ENCODE measurements at regions not wholly inside any gene's neighbourhood (a gene's known extent, or its start where the extent isn't known, plus 50 kb on each side); places are given as distances from the start of the nearest gene placed in this dataset.

DNA sequence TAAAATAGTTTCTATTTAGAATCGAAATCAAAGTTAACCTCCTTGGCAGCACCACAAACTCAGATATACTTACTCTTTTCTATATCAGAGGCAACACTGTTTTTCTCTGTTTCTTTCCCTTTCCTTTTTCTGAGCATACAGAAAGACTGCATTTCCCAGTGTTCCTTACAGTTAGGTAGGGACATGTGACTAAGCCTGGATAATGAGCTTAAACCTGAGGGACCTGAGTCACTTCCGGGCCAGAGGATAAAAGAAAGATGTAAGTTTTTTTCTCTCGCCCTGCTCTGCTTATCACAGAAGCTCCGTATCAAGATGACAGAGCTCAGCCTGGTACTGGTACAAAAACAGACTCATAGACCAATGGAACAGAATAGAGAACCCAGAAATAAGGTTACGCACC is 531.9 kb downstream of the KLF12 start:
- H3K36me3 ChIP-seq: no peaks in the 10 kb centered on the region
- H3K9me3 ChIP-seq: peaks cover 0 to 8% (median 4%) of the 10 kb centered on the region in 4 donors
- TF ChIP-seq, protein P1, sequence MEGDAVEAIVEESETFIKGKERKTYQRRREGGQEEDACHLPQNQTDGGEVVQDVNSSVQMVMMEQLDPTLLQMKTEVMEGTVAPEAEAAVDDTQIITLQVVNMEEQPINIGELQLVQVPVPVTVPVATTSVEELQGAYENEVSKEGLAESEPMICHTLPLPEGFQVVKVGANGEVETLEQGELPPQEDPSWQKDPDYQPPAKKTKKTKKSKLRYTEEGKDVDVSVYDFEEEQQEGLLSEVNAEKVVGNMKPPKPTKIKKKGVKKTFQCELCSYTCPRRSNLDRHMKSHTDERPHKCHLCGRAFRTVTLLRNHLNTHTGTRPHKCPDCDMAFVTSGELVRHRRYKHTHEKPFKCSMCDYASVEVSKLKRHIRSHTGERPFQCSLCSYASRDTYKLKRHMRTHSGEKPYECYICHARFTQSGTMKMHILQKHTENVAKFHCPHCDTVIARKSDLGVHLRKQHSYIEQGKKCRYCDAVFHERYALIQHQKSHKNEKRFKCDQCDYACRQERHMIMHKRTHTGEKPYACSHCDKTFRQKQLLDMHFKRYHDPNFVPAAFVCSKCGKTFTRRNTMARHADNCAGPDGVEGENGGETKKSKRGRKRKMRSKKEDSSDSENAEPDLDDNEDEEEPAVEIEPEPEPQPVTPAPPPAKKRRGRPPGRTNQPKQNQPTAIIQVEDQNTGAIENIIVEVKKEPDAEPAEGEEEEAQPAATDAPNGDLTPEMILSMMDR (IDR thresholded peaks at IDR 0.05): no peak
- TF ChIP-seq EP300 (IDR thresholded peaks at IDR 0.05): no peak
- no peak for TF ChIP-seq POLR2AphosphoS5 (IDR thresholded peaks at IDR 0.05)
- no peak for TF ChIP-seq POLR2A (IDR thresholded peaks at IDR 0.05; ENCODE audit: low read depth)
- intact Hi-C loops (cut with DNase I): no loop called here
- WGBS: 82% methylated on average over 5 of the region's 5 CpGs
- DNase-seq (ENCODE audit: extremely low spot score): no peak
- H3K4me3 ChIP-seq: no peak overlapping the region
- no peak overlapping the region for H3K27ac ChIP-seq (replicated peaks in 1 of 4)
- H3K27me3 ChIP-seq: no peaks in the 10 kb centered on the region
- no peaks in the 10 kb centered on the region for H3K4me1 ChIP-seq

DNA sequence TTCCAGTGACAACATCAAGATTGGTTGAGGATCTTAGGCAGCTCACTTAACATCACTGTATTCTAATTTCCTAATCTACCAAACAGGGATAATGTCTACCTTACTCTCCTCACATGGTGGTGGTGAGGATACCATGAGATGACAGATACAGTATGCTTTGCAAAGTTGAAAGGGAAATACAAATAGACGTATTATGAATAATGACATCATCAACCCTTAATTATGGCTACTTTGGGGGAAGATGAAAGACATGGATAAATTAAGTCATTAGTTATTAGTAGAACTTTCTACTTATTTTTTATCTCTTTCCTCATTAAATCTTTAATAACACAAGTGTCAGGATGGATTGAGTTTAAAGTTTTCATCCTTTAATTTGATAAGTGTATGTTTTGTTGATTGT is 532.5 kb downstream of the KLF12 start:
- DNase-seq (ENCODE audit: extremely low spot score): no peak
- no peak overlapping the region for H3K27ac ChIP-seq (replicated peaks in 1 of 4)
- H3K36me3 ChIP-seq: no peaks in the 10 kb centered on the region
- H3K27me3 ChIP-seq: no peaks in the 10 kb centered on the region
- H3K4me3 ChIP-seq: no peak overlapping the region
- WGBS: 97% methylated on average over 1 of the region's 1 CpG
- H3K9me3 ChIP-seq: peaks cover 0 to 8% (median 4%) of the 10 kb centered on the region in 4 donors
- TF ChIP-seq POLR2A (IDR thresholded peaks at IDR 0.05; ENCODE audit: low read depth) (no peak), POLR2AphosphoS5 (IDR thresholded peaks at IDR 0.05) (no peak), EP300 (IDR thresholded peaks at IDR 0.05) (no peak)
- TF ChIP-seq, protein P1 (IDR thresholded peaks at IDR 0.05): no peak
- intact Hi-C loops (cut with DNase I): no loop called here
- H3K4me1 ChIP-seq: no peaks in the 10 kb centered on the region

DNA sequence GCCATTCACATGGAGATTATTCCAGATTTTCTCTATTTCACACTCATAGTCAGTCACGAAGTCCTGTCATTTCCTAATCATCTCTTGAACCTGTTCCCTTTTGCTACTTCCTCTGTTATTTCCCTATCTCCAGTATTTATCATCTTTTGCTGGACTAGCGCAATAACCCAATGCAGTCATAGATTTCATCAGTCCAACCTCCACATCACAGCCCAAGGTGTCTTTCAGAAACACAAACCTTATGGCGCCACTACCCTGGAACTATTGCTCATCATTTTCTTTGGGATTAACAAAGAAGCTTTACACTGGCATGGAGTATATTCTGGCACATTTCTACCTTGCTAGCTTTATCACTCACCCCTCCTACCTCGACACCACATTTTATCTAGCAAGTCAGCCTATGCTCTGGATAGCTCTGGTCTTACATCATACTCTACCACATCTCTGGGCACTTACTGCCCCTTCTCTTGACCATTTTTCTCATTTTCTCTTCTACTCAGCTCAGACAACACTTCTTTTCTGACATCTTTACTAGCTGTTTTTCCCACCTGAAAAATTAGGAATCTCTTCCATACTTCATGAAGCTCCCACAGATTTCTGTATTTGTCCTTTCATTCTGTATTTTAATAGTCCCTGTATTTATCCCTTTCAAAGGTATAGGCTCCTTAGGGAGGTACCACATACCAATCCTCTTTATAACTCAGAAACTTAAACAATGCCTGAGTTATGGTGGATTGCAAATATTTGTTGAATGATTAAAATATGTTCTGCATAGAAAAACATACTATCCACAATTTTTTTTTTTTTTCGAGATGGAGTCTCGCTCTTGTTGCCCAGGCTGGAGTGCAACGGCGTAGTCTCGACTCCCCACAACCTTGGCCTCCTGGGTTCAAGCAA is 534.7 kb downstream of the KLF12 start:
- TF ChIP-seq POLR2A (IDR thresholded peaks at IDR 0.05; ENCODE audit: low read depth): no peak
- no peak for TF ChIP-seq EP300 (IDR thresholded peaks at IDR 0.05)
- TF ChIP-seq, protein P1 (IDR thresholded peaks at IDR 0.05): no peak
- TF ChIP-seq POLR2AphosphoS5 (IDR thresholded peaks at IDR 0.05): no peak
- H3K4me1 ChIP-seq: no peaks in the 10 kb centered on the region

DNA sequence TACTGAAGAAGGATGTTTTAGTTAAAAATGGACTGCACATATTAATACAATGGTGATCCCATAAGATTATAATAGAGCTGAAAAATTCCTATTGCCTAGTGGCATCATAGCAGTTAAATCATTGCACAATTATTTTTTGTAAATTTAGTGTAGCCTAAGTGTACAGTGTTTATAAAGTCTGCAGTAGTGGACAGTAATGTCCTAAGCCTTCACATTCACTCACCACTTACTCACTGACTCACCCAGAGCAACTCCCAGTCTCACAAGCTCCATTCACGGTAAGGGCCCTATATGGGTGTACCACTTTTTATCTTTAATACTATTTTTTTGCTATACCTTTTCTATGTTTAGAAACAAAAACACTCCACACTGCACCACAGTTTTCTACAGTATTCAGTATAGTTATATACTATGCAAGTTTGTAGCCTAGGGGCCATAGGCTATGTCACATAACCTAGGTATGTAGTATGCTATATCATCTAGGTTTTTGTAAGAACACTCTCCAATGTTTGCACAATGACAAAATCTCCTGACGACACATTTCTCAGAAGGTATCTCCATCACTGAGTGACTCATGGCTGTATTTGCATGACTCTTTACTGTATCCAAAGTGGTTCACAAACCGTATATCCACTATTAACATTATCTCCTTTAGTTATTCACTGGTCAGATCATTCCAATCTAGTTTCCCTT is 536.0 kb downstream of the KLF12 start:
- no peaks in the 10 kb centered on the region for H3K27me3 ChIP-seq
- H3K27ac ChIP-seq (replicated peaks in 1 of 4): no peak overlapping the region
- no peaks in the 10 kb centered on the region for H3K36me3 ChIP-seq
- intact Hi-C loops (cut with DNase I): no loop called here
- DNase-seq (ENCODE audit: extremely low spot score): no peak
- TF ChIP-seq EP300 (IDR thresholded peaks at IDR 0.05) (no peak), POLR2AphosphoS5 (IDR thresholded peaks at IDR 0.05) (no peak), POLR2A (IDR thresholded peaks at IDR 0.05; ENCODE audit: low read depth) (no peak)
- TF ChIP-seq, protein P1 (IDR thresholded peaks at IDR 0.05): no peak
- no peak overlapping the region for H3K4me3 ChIP-seq
- WGBS: 85% methylated on average over 3 of the region's 3 CpGs
- no peaks in the 10 kb centered on the region for H3K4me1 ChIP-seq
- H3K9me3 ChIP-seq: no peaks in the 10 kb centered on the region

More for the DNA sequence above, 534.7 kb downstream of the KLF12 start:
- peaks cover 0 to 8% (median 4%) of the 10 kb centered on the region in 4 donors for H3K9me3 ChIP-seq
- intact Hi-C loops (cut with DNase I): no loop called here
- no peaks in the 10 kb centered on the region for H3K27me3 ChIP-seq
- H3K27ac ChIP-seq (replicated peaks in 1 of 4): no peak overlapping the region
- no peaks in the 10 kb centered on the region for H3K36me3 ChIP-seq
- 91% methylated on average over 9 of the region's 9 CpGs for WGBS
- no peak overlapping the region for H3K4me3 ChIP-seq
- no peak for DNase-seq (ENCODE audit: extremely low spot score)

Data from esophagus muscularis mucosa (tissue), 4 donors.